Erythroblast (primary cell): ENCODE measurements at regions not wholly inside any gene's neighbourhood (a gene's known extent, or its start where the extent isn't known, plus 50 kb on each side); places are given as distances from the start of the nearest gene placed in this dataset.

Experiments used
- GATA1 ChIP-seq: IDR thresholded peaks from 2 replicates; pipeline ENCODE4 v1.6.1; 2011; ENCODE audit warnings: low read depth, mild to moderate bottlenecking, control low read depth, low read length, moderate library complexity
- POLR2A ChIP-seq: IDR thresholded peaks from 2 replicates; pipeline ENCODE4 v1.6.1; 2011; ENCODE audit warnings: mild to moderate bottlenecking, low read length

DNA sequence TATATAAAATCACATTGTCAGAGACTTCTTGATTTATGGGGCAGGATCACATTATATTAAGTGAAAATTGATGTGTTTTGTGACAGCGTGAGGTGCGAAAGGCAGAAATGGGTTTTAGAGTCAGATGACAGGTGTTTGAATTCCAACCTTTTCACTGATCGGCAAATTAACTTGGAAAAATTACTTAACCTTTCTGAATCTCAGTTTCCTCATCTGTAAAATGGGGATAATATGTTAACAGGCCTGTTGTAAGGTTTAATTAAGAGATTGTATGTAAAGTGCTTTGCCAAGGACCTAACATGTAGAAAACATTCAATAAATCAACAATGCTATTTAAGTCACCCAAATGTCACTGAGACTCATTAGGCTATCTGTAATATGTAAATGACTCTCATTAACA lies 221.2 kb upstream of the LYZL1 start:
- TF ChIP-seq POLR2A (no peak), GATA1 (no peak)
